ENCODE measurements at regions not wholly inside any gene's neighbourhood (a gene's known extent, or its start where the extent isn't known, plus 50 kb on each side); places are given as distances from the start of the nearest gene placed in this dataset.
"Not testable (repeated sequence)": the region's sequence is repeated elsewhere in the genome, so short reads cannot be mapped to it uniquely, and the experiment has no call there.

DNA sequence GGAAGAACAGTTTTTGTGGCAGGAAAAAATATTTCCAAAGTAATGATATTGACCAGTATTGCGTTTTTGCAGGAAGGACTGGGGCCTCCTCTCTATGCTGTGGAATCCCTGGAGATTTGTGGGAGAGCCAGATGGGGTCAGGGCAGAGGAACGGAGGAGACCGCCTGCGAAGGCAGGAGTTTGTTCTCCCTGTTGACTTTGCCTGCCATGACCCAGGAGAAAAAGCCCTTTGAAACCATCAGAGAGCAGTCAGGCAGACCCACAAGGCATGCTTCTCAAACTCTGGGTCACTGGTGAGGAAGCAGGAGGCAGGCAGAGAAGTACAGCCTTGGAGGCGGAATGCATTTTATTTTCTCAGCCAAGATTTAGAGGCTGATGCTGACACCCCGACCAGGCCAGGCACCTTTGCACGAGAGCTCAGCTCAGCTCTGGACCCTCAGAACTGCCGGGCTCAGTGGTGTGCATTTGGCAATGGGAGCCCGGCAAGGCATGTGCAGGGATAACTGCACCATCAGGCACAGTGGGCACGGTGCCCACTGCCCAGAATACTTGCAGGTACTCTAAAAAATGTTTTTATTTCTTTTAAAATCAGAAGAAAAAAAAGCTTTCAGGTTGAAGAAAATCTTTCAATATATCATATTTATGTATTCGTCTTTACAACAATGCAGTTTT is 410.4 kb downstream of the RPS24 start:
- no peaks in the 10 kb centered on the region for H3K9me3 ChIP-seq (ENCODE audit: insufficient read depth, low read length)
- no peaks in the 10 kb centered on the region for H3K27me3 ChIP-seq (ENCODE audit: insufficient read depth, insufficient read length)
- DNase-seq (ENCODE audit: low read depth, low spot score) = no peak
- H3K9ac ChIP-seq (ENCODE audit: insufficient read length, low read depth) = no peak overlapping the region
- no peak for TF ChIP-seq YY1 (IDR thresholded peaks at IDR 0.05; ENCODE audit: insufficient read depth, insufficient read length)
- TF ChIP-seq ZNF274 (IDR thresholded peaks at IDR 0.05; ENCODE audit: low read depth, low read length) = no peak
- no peak for TF ChIP-seq SUZ12 (IDR thresholded peaks at IDR 0.05; ENCODE audit: extremely low read depth, insufficient read depth, insufficient read length)
- no peak overlapping the region for H3K4me3 ChIP-seq (ENCODE audit: insufficient read length, low read depth)
- H3K36me3 ChIP-seq (ENCODE audit: insufficient read depth, insufficient read length, low read length) = no peaks in the 10 kb centered on the region
- no peaks in the 10 kb centered on the region for H3K4me1 ChIP-seq (ENCODE audit: insufficient read depth, insufficient read length)

DNA sequence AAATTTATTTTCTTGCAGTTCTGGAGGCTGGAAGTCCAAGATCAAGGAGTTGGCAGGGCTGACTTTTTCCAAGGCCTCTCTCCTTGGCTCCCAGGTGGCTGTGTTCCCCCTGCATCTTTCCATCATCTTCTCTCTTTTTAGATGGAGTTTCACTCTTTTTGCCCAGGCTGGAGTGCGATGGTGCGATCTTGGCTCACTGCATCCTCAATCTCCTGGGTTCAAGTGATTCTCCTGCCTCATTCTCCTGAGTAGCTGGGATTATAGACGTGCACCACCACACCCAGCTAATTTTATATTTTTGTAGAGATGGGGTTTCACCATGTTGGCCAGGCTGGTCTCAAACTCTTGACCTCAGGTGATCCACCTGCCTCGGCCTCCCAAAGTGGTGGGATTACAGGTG is 411.1 kb downstream of the RPS24 start:
- H3K4me1 ChIP-seq (ENCODE audit: insufficient read depth, insufficient read length); H3K9ac ChIP-seq (ENCODE audit: insufficient read length, low read depth); H3K4me3 ChIP-seq (ENCODE audit: insufficient read length, low read depth); H3K27me3 ChIP-seq (ENCODE audit: insufficient read depth, insufficient read length); H3K36me3 ChIP-seq (ENCODE audit: insufficient read depth, insufficient read length, low read length); H3K9me3 ChIP-seq (ENCODE audit: insufficient read depth, low read length); DNase-seq (ENCODE audit: low read depth, low spot score): not testable (repeated sequence)

- TF ChIP-seq YY1 (IDR thresholded peaks at IDR 0.05; ENCODE audit: insufficient read depth, insufficient read length) (no peak), SUZ12 (IDR thresholded peaks at IDR 0.05; ENCODE audit: extremely low read depth, insufficient read depth, insufficient read length) (no peak), ZNF274 (IDR thresholded peaks at IDR 0.05; ENCODE audit: low read depth, low read length) (no peak)
- H3K4me1 ChIP-seq (ENCODE audit: insufficient read depth, insufficient read length) = no peaks in the 10 kb centered on the region
- H3K4me3 ChIP-seq (ENCODE audit: insufficient read length, low read depth) = no peak overlapping the region
- H3K9ac ChIP-seq (ENCODE audit: insufficient read length, low read depth) = no peak overlapping the region
- H3K27me3 ChIP-seq (ENCODE audit: insufficient read depth, insufficient read length) = no peaks in the 10 kb centered on the region
- no peaks in the 10 kb centered on the region for H3K9me3 ChIP-seq (ENCODE audit: insufficient read depth, low read length)
- no peak for DNase-seq (ENCODE audit: low read depth, low spot score)
- H3K36me3 ChIP-seq (ENCODE audit: insufficient read depth, insufficient read length, low read length) = no peaks in the 10 kb centered on the region
Measured at GRCh38 chr10:78445308-78445707, 411.6 kb downstream of the RPS24 start.

DNA sequence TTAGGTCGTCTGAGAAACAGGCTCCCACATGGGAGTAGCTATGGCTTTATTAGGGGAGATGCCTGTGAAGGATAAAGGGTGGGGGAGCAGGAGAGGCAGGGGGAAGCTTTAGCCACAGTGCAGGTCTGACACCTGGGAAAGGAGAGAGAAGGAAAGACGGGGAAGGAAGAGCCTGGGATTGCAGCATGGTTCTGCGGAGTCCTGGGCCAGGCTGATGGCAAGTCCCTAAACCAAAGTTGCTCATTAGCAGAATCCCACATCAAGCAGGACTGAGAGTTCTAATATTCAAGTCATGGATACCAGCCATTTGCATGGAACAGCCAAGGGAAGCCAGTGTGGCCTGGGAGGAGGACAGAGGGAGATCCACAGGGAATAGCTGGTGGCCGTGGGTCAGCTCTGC is 414.8 kb downstream of the RPS24 start:
- Histone ChIP-seq H3K27me3 (ENCODE audit: insufficient read depth, insufficient read length) (no peaks in the 10 kb centered on the region), H3K4me1 (ENCODE audit: insufficient read depth, insufficient read length) (no peaks in the 10 kb centered on the region), H3K9me3 (ENCODE audit: insufficient read depth, low read length) (no peaks in the 10 kb centered on the region), H3K36me3 (ENCODE audit: insufficient read depth, insufficient read length, low read length) (no peaks in the 10 kb centered on the region), H3K9ac (ENCODE audit: insufficient read length, low read depth) (no peak overlapping the region), H3K4me3 (ENCODE audit: insufficient read length, low read depth) (no peak overlapping the region)
- no peak for DNase-seq (ENCODE audit: low read depth, low spot score)
- TF ChIP-seq ZNF274 (IDR thresholded peaks at IDR 0.05; ENCODE audit: low read depth, low read length) (no peak), YY1 (IDR thresholded peaks at IDR 0.05; ENCODE audit: insufficient read depth, insufficient read length) (no peak), SUZ12 (IDR thresholded peaks at IDR 0.05; ENCODE audit: extremely low read depth, insufficient read depth, insufficient read length) (no peak)

- Histone ChIP-seq H3K9ac (ENCODE audit: insufficient read length, low read depth) (no peak overlapping the region), H3K36me3 (ENCODE audit: insufficient read depth, insufficient read length, low read length) (no peaks in the 10 kb centered on the region), H3K4me1 (ENCODE audit: insufficient read depth, insufficient read length) (no peaks in the 10 kb centered on the region), H3K4me3 (ENCODE audit: insufficient read length, low read depth) (no peak overlapping the region), H3K9me3 (ENCODE audit: insufficient read depth, low read length) (no peaks in the 10 kb centered on the region), H3K27me3 (ENCODE audit: insufficient read depth, insufficient read length) (no peaks in the 10 kb centered on the region)
- no peak for DNase-seq (ENCODE audit: low read depth, low spot score)
- TF ChIP-seq YY1 (IDR thresholded peaks at IDR 0.05; ENCODE audit: insufficient read depth, insufficient read length) (no peak), SUZ12 (IDR thresholded peaks at IDR 0.05; ENCODE audit: extremely low read depth, insufficient read depth, insufficient read length) (no peak), ZNF274 (IDR thresholded peaks at IDR 0.05; ENCODE audit: low read depth, low read length) (no peak)
Measured at GRCh38 chr10:78448994-78449418, 415.3 kb downstream of the RPS24 start.

- no peak overlapping the region for H3K4me3 ChIP-seq (ENCODE audit: insufficient read length, low read depth)
- no peaks in the 10 kb centered on the region for H3K9me3 ChIP-seq (ENCODE audit: insufficient read depth, low read length)
- H3K36me3 ChIP-seq (ENCODE audit: insufficient read depth, insufficient read length, low read length) = no peaks in the 10 kb centered on the region
- no peaks in the 10 kb centered on the region for H3K4me1 ChIP-seq (ENCODE audit: insufficient read depth, insufficient read length)
- TF ChIP-seq SUZ12 (IDR thresholded peaks at IDR 0.05; ENCODE audit: extremely low read depth, insufficient read depth, insufficient read length) (no peak), YY1 (IDR thresholded peaks at IDR 0.05; ENCODE audit: insufficient read depth, insufficient read length) (no peak), ZNF274 (IDR thresholded peaks at IDR 0.05; ENCODE audit: low read depth, low read length) (no peak)
- H3K27me3 ChIP-seq (ENCODE audit: insufficient read depth, insufficient read length) = no peaks in the 10 kb centered on the region
- no peak overlapping the region for H3K9ac ChIP-seq (ENCODE audit: insufficient read length, low read depth)
- no peak for DNase-seq (ENCODE audit: low read depth, low spot score)
Measured at GRCh38 chr10:78449554-78449953, 415.9 kb downstream of the RPS24 start.

- Histone ChIP-seq H3K27me3 (ENCODE audit: insufficient read depth, insufficient read length) (no peaks in the 10 kb centered on the region), H3K36me3 (ENCODE audit: insufficient read depth, insufficient read length, low read length) (no peaks in the 10 kb centered on the region), H3K4me3 (ENCODE audit: insufficient read length, low read depth) (no peak overlapping the region), H3K9me3 (ENCODE audit: insufficient read depth, low read length) (no peaks in the 10 kb centered on the region), H3K9ac (ENCODE audit: insufficient read length, low read depth) (no peak overlapping the region), H3K4me1 (ENCODE audit: insufficient read depth, insufficient read length) (no peaks in the 10 kb centered on the region)
- no peak for DNase-seq (ENCODE audit: low read depth, low spot score)
- TF ChIP-seq YY1 (IDR thresholded peaks at IDR 0.05; ENCODE audit: insufficient read depth, insufficient read length) (no peak), ZNF274 (IDR thresholded peaks at IDR 0.05; ENCODE audit: low read depth, low read length) (no peak), SUZ12 (IDR thresholded peaks at IDR 0.05; ENCODE audit: extremely low read depth, insufficient read depth, insufficient read length) (no peak)
Measured at GRCh38 chr10:78450239-78450638, 416.6 kb downstream of the RPS24 start.
